Liver (tissue), 3 donors: ENCODE measurements at regions not wholly inside any gene's neighbourhood (a gene's known extent, or its start where the extent isn't known, plus 50 kb on each side); places are given as distances from the start of the nearest gene placed in this dataset.

Experiments used
- EGR1 ChIP-seq, 2 donors: IDR thresholded peaks; 2 replicates each; pipeline ENCODE4 v1.6.1; 2016 to 2018; ENCODE audit warnings: antibody characterized with exemption in 2 of 2, low read depth in 2 of 2
- FOXA1 ChIP-seq: IDR thresholded peaks from 2 replicates; pipeline ENCODE4 v1.6.1; 2016; ENCODE audit warnings: antibody characterized with exemption
- SP1 ChIP-seq: IDR thresholded peaks from 2 replicates; pipeline ENCODE4 v1.6.1; 2018; ENCODE audit warnings: antibody characterized with exemption, mild to moderate bottlenecking
- TAF1 ChIP-seq: conservative IDR thresholded peaks from 2 replicates; pipeline ENCODE4 v1.6.1; 2016; ENCODE audit warnings: antibody characterized with exemption, mild to moderate bottlenecking
- TF ChIP-seq, protein P1 (sequence below): fragments of 150-350 bp; IDR thresholded peaks from 2 replicates; pipeline ENCODE4 v1.5.1; 2017; ENCODE audit warnings: improper control_type of control experiment, low read depth, low read length; ENCODE audit not compliant: missing input control
- TF ChIP-seq, protein P2 (sequence below): IDR thresholded peaks from 2 replicates; pipeline ENCODE4 v1.6.1; 2016; ENCODE audit warnings: antibody characterized with exemption
- TF ChIP-seq, protein P3 (sequence below): IDR thresholded peaks from 2 replicates; pipeline ENCODE4 v1.6.1; 2016; ENCODE audit warnings: antibody characterized with exemption
- TF ChIP-seq, protein P4 (sequence below): IDR thresholded peaks from 2 replicates; pipeline ENCODE4 v1.6.1; 2016; ENCODE audit warnings: antibody characterized with exemption
- donor health status: healthy.
- donor health status: healthy.

DNA sequence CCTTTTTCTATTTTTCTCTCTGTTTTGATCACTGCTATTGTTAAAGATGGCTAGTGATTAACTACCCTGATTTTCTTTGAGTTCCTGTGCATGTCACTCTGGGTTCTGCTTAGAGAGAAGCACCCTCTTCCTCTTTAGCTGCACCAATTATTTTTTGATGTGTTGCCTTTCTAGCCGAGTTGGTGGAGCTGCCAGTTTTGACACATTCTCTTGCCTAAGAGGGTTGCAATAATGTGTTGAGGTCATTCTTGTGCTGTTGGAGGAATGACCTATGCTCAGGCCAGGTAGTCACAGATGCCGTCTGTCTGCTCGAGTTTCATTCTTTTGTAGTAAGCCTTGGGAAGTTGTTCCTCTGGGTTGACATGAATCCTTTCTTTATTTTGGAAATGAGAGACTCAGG is 84.6 kb upstream of the DPH6 start:
- TF ChIP-seq, protein P1, sequence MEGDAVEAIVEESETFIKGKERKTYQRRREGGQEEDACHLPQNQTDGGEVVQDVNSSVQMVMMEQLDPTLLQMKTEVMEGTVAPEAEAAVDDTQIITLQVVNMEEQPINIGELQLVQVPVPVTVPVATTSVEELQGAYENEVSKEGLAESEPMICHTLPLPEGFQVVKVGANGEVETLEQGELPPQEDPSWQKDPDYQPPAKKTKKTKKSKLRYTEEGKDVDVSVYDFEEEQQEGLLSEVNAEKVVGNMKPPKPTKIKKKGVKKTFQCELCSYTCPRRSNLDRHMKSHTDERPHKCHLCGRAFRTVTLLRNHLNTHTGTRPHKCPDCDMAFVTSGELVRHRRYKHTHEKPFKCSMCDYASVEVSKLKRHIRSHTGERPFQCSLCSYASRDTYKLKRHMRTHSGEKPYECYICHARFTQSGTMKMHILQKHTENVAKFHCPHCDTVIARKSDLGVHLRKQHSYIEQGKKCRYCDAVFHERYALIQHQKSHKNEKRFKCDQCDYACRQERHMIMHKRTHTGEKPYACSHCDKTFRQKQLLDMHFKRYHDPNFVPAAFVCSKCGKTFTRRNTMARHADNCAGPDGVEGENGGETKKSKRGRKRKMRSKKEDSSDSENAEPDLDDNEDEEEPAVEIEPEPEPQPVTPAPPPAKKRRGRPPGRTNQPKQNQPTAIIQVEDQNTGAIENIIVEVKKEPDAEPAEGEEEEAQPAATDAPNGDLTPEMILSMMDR = no peak
- TF ChIP-seq, protein P2, sequence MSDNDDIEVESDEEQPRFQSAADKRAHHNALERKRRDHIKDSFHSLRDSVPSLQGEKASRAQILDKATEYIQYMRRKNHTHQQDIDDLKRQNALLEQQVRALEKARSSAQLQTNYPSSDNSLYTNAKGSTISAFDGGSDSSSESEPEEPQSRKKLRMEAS = peak; percentile 42
- TF ChIP-seq, protein P3, sequence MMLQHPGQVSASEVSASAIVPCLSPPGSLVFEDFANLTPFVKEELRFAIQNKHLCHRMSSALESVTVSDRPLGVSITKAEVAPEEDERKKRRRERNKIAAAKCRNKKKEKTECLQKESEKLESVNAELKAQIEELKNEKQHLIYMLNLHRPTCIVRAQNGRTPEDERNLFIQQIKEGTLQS = peak; percentile 75
- peak; percentile 59 for TF ChIP-seq SP1
- TF ChIP-seq, protein P4, sequence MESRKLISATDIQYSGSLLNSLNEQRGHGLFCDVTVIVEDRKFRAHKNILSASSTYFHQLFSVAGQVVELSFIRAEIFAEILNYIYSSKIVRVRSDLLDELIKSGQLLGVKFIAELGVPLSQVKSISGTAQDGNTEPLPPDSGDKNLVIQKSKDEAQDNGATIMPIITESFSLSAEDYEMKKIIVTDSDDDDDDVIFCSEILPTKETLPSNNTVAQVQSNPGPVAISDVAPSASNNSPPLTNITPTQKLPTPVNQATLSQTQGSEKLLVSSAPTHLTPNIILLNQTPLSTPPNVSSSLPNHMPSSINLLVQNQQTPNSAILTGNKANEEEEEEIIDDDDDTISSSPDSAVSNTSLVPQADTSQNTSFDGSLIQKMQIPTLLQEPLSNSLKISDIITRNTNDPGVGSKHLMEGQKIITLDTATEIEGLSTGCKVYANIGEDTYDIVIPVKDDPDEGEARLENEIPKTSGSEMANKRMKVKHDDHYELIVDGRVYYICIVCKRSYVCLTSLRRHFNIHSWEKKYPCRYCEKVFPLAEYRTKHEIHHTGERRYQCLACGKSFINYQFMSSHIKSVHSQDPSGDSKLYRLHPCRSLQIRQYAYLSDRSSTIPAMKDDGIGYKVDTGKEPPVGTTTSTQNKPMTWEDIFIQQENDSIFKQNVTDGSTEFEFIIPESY = no peak
- TF ChIP-seq TAF1 = no peak
- TF ChIP-seq EGR1 (IDR thresholded peaks at IDR 0.05; ENCODE audit: low read depth in 2 of 2) = no peak
- no peak for TF ChIP-seq FOXA1
